Forelimb muscle (tissue), 1 donor: ENCODE measurements at regions not wholly inside any gene's neighbourhood (a gene's known extent, or its start where the extent isn't known, plus 50 kb on each side); places are given as distances from the start of the nearest gene placed in this dataset.
"Not testable (repeated sequence)": the region's sequence is repeated elsewhere in the genome, so short reads cannot be mapped to it uniquely, and the experiment has no call there.

Source experiments
- DNase-seq: peaks from one replicate; pipeline ENCODE4 v3.0.0-alpha.2; 2013; ENCODE audit warnings: low read depth

DNA sequence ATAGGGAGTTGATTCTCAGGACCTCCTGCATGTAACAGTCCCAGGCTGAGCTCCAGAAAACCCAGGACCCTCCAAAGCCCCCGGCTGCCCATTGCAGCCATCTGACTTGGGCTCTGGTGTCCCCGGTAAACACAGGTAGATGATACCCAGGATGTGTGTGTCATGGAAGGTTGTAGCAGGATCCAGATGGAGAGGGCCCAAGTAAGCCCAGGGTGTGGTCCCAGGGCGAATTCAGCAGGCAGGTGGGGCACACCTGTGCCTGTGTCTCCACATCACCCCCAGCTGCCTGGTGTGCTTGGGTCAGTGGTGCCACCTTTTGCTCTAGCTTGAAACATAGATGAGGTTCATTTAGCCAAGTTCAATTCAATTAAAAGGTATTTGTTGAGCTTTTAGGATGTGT lies 524.1 kb downstream of the GLRX3 start:
- DNase-seq, result no peak

DNA sequence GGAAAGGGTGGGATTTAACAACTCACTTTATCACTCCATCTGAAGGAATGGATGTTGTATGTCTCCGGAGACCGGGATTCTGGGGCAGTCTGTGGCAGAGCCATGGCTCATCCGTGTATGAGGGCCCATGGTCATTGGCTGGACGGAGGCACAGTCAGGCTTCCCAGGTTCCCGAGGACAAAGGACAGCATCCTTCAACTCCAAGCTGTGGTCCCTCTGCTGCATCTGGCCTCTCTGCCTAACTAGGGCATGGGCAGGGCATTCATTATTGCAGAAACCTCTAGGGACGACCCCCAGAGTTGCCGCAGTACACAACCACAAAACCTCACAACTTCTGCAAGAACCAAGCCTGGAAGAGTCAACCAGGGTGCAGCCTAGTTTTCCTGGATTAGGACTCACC lies 525.2 kb downstream of the GLRX3 start:
- no peak for DNase-seq

DNA sequence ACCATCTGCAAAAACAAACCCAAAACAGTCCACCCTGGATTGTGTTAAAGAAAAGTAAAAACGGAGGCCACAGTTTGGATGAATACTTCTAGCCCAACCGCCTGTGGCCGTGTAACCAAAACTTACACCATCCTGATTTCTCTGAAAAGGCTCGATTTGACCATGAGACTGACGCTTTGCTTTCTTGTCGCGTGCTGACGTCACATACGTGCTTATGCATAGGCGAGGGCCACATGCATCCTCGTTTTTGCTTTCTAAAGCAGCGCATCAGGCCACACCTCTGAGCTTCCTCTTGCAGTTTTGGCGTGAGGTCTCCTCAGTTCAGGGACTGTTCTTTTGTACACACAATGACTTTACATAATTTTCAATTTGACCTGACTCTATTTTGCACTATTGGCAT lies 526.6 kb downstream of the GLRX3 start:
- DNase-seq, result no peak

DNA sequence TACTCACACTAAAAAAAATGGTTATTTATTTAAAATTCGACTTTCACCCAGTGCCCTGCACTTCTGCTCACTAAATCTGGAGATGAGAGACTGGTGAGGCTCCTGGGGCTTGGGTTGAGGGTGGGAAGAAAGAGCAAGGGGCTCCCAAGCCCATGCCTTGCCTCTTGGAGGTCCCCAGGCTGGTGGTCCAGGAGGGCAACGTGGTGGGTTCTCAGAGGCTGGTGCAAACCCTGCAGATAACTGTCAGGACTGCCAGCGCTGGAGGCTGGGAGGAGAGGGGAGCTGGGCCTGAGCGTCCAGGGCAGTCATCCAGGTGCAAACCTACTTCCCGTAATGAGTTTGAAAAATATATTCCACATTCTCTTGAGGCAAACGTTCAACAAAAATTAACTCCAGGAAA lies 528.3 kb downstream of the GLRX3 start:
- DNase-seq, result no peak

DNA sequence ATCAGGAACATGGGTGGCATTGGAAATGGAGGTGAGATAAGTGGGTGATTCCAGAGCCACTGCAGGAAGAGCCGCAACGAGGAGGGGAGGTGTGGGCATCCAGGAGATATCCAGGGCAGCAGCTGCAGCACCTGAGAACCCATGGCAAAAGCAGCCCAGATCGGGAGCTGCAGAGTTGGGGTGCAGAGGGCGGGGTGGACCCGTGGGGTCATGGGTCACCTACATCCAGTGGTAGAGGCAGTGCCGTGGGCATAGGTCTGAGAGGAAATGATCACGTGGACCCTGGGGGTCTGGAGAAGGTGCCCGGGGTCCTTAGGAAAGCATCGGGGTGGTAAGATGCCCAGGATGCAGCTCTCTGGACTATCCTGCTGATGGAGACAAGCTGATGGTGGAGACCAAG lies 530.0 kb downstream of the GLRX3 start:
- DNase-seq, result no peak

DNA sequence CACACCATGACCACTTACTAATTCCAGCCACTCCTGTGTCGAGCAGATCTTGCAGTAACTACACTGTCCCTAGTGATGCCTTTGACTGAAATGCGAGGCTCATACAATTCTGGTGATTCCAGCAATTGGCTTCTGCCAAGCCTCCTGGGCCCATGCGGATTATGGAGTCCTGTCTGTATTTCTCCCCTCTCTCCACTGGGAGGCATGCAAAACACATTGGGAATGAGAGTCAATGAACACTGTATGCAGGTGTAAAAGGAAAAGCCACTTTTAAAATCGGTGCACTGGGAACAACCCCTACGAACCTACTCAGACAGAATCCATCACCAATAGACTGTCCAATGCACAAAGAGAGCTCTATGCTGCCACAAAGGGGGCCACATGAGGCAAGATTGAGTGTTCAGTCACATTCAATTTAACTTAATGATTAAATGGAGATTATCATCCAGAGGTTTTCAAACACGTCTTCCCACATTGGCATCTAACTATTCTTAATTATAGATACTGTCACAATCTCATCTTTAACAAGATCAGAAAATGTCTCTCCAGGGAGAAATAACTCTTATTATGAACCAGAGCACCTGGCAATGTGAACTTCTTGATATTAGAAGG lies 550.6 kb downstream of the GLRX3 start:
- DNase-seq, result no peak

DNA sequence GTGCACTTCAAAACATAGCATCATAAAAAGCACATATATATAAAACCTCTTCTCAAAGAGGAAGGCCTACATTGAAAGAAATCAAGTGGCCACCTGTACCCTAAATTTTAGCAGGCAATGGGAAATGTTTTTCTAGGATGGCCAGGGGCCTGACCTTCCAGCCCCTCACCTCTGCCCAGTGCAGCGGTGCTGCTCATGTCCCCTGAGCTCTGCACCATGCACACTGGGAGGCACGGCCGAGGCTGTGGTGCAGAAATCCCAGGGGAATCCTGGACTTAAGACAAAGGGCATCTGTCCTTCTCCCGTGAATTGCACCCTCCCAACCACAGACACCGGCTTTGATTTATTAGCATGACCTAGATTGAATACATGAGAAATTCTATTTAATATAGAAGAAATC lies 551.4 kb downstream of the GLRX3 start:
- DNase-seq, result no peak

DNA sequence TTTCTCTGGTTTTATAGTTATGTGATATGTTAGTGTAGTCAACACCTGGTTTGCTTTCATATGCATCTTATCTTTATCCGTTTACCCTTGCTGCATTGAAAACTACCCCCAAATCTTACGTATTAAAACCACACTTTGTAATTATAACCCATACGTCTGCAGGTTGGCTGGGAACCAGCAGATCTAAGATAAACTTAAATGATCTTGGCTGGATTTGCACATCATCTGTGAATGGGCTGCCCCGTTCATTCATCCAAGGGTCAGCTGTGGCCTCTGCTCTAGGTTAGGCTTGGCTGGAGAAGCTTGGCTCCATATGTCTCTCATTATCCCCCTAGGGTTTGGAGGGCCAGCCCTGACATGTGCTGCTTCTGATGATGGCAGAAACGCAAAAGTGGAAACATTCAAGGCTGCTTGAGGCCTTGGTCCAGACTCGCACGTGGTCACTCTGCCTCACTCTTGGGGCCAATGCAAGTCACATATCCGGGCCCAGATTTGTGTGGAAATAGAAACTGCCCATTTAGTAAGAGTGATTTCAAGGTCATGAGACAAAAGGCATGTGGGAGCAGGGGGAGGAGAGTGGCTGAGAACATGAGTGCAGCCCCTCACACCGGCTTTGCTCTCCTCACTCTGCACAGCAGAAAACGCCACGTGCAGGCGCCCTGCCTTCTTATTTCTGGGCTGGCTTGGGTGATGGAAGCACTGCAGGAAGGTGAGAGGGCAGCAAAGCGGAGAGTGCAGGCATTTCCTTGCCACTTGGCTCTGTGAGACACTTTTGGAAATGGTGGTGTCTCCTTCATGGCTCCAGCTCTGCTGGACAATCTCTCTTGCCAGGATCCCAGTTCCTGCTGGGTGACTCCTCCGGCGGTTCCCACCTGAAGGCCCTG lies 553.8 kb downstream of the GLRX3 start:
- DNase-seq, result no peak

DNA sequence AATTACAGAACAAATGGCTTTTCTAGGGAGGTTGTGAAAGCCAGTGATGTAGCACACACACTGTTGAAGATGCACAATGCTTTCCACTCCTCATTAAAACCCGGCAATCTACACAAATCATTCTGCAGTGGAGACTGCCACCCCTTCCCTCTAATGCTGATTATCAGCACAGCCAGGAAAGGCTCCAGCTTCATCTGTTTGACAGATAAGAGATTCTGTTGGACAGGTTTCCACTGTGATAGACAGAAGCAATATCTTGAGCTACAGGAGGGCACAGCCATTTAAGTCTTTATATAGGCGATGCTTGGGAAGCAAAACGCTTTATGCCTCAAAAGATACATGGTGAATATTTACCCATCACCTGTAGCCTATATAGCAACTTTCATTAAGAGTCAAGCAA lies 555.6 kb downstream of the GLRX3 start:
- DNase-seq, result no peak

DNA sequence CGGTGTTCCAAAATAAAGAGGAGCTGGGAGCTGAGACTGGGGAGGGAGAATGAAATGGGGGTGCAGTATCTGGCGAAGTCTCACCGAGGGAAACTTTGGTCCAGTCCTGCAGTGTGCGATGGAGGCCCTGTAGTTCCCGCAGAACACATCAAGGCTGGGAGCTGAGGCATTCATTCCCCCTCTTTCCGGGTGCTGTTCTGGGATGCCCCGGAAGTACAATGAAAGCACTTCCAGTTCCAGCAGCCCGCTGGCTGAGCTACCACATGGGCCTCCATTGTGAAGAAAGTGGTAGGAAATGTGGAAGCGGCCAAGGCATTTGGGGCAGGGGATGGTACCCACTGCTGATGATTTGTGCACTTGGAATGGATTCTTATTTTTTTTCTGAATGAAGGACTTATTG lies 560.7 kb downstream of the GLRX3 start:
- DNase-seq, result no peak

DNA sequence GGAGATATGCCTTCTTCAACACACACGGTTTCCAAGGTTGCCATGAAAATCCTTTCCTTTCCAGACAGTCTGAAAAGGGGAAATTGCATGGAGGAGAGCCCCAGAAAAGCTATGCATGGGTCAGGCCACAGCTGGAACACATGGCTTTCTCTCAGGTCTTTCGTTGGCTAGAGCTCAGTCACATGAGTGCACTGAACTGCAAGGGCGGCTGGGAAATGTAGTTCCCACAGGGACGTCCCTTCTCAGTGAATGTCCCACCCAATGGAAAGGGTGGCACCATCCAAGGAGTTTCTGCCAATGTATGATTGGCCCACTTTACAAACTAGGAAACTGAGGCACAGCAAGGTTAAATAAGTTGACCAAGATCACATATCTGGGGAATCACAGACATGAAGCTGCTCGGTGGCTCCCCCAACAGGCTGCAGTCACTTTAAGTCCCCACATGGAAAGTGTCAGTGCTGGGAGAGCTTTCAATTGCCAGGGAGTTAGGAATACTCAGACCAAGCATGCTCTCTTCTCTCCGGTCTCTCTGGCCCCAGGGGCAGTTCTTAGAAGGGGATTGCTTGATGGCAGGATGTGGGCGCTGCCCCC lies 571.3 kb downstream of the GLRX3 start:
- DNase-seq, result no peak

DNA sequence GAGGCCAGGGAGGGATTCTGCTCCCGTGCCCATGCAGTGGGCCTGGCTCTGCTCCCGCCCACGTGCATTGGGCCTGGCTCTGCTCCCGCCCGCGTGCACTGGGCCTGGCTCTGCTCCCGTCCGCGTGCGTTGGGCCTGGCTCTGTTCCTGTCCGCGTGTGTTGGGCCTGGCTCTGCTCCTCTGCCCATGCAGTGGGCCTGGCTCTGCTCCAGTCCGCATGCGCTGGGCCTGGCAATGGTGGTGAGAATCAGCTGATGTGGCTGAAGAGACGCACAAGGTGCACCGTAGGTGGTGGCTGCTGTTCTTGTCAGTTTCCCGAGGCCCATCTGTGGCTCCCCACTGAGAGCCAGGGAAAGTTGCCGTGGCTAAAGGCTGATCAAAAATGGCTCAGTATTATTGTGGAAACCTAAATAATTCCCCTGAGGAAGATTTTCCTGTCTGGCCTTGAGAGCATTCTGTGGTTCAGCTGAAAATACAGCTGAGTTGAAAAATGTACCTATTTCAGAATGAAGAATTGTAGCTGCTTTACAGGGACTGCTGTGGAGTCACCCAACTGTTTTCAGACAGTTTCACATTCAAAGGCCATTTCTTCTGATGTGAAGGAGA lies 572.4 kb downstream of the GLRX3 start:
- no peak for DNase-seq

DNA sequence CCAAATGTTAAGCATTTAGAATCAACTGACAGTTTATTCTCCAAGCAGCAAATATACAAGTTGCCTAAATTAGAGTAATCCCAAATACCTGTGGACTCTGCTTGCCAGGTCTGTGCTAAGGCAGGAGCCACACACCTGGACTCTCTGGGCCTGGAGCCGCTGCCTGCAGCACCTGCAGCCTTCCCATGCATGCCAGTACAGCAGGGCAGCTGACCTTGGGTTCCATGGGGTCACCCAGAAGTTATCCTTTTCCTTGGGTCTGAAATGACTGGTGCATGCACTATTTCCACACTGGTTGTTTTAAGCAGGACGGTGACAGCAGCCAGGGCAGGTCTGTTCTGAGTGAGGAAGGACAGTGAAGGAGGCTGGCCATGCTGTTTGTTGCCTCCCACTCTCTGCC lies 573.2 kb downstream of the GLRX3 start:
- DNase-seq, result no peak

DNA sequence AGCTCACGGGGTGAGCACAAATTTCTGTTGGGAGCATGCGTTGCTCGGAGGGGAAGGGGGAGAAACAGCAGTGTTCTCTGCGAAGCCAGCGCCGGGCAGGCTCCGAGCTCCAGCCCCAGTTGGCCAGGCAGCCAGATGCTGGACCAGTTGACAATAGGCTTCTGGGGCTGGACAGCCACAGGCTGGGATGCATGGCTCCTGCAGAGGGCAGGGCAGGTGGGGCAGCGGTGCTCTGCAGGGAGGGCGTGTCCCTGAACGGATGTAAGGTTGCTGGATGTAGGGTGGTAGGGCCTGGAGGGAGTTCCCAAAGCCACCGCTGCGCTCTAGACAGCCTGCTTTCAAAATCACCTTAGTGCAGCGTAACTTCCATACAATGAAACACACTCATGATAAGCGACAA lies 574.9 kb downstream of the GLRX3 start:
- DNase-seq, result no peak

DNA sequence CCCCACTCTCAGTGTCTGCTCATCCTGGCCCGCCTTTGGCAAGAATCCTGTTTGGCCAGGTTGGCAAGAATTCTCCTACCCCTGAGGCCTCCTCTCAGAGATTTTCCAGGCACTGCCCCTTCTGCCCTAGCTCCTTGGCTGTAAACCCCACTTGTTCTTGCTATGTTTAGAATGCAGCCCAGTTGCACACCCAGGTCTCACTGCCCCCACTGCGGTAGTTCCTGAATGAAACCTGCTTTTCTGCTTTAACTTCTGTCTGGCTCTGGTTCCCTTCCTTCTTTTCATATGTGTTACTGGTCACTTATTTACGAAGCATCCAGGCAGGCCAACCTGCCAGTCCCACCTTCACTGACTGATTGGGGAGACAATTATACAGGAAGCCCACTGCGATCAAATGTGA lies 576.9 kb downstream of the GLRX3 start:
- DNase-seq, result no peak

DNA sequence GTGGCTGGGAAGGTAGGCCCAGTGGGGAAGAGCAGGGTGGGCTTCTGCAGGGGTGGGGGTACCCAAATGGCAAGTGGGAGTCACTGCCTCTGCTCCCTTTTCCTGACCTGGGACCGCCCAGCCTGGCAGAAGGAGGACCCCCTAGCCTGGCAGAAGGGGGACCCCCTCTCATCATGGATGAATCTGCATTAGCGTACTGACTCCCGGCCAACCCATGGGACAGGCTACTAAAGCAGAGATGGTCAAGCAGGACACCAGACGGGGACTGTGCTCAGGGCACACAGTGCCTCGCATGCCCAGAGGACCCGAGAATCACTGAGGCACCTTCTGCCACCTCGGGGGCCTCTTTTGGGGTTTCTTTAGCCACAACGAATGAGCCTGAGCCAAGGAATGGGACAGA lies 577.5 kb downstream of the GLRX3 start:
- no peak for DNase-seq

DNA sequence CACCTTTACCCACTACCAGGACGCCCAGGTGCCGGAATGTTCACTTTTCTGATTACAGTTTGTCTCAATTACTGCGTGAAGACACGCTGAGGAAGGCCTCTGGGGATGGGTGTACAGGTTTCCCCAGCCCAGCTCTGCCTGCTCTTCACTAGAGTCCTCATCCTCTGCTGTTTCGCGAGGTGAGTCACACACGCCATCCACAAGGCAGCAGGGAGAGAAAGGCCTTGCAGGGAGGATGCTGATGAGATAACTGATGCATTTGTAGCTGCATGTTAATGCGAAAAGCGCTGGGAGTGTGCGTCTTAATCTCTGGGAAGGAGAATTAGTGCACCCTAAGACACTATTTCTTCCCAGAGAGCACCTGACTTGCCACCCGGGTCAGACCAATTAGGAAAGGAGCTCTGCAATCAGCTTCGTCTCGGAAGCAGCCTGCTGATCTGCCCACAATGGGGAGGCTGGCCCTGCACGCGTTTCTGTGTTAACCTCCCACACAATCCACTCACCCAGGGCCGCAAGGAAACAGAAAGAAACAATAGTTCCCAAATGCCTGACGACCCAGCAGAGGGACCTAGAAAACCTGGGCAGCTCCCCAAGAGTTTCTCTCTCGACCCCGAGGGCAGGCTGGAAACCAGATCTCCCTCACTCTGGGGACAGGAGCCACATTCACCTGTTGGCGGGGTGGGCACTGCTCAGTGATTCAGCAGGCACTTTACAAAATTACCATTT lies 578.7 kb downstream of the GLRX3 start:
- DNase-seq, result no peak

DNA sequence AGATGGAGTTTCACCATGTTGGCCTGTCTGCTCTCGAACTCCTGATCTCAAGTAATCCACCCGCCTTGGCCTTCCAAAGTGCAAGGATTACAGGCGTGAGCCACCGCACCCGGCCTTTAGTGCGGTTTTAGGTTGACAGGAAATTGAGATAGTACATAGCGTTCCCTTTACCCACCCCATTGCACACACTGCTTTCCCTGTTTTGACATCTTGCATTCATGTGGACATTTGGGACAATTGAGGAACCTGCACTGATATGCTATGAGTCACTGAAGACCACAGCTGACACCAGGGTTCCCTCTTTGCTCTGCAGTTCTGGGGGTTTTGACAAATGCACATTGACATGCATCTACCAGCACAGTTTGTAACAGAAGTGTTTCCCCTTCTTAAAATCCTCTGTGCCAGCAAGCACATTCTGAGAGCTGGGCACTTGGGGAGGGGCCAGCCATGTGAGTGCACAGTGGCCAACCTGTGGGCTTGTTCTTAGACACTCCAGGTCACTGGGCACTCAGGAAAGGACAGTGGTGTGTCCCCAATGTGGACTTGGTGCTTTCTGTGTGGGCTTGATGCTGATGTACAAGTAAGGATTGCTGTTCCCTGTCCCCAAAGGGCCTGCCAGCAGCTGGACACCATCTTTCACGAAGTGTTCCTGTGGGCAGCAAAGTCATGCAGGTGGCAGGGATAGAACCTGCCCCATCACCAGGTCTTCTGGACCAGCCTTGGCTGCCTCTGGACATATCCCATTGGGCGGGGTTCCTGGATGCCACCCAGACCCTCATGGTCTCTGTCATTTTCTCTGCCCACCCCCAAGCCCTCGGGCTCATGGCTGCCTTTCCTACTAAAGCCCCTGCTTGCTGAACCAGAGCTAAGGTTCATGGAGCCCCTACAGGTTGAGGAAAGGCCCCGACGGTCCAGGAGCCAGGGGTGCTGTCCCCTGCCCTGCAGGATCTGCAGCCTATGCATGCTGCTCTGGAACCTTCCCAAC lies 579.8 kb downstream of the GLRX3 start:
- no peak for DNase-seq

DNA sequence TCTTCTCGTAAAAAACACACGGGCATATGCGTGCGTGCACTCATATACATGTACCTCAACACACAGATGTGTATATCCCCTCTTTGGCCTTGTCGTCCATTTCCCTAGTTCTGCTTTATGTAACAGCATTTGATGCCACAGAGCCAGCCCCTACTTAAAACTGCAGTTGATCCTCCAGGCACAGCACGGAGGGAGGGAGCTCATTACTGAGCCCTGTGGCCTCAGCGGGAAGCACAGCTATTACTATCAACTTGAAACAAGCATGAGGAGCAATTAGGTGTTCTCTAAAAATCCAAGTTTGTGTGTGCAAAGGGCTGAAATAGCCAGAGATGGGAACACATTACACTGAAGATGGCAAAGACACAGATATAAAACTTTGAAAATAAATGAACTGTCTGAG lies 580.9 kb downstream of the GLRX3 start:
- DNase-seq, result no peak

DNA sequence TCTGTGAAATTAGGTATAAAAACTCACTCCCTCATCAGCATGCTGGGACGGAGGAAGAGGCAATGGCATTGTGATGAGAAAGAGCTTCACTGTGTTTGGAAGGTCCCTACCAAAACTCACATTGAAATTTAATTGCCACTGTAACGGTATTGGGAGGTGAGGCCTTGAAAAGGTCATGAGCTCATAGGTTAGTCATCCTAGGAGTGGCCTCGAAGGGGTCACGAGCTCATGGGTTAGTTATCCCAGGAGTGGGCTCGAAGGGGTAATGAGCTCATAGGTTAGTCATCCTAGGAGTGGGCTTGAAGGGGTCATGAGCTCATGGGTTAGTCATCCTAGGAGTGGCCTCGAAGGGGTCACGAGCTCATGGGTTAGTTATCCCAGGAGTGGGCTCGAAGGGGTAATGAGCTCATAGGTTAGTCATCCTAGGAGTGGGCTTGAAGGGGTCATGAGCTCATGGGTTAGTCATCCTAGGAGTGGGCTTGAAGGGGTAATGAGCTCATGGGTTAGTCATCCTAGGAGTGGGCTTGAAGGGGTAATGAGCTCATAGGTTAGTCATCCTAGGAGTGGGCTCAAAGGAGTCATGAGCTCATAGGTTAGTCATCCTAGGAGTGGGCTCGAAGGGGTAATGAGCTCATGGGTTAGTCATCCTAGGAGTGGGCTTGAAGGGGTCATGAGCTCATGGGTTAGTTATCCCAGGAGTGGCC lies 582.7 kb downstream of the GLRX3 start:
- not testable (repeated sequence) for DNase-seq
